ENCODE measurements at regions not wholly inside any gene's neighbourhood (a gene's known extent, or its start where the extent isn't known, plus 50 kb on each side); places are given as distances from the start of the nearest gene placed in this dataset. TPM values are rescaled to one million over a fixed set of nuclear protein-coding genes. Genes with fewer than 3 reads are reported as not detected.
"Not testable (repeated sequence)": the region's sequence is repeated elsewhere in the genome, so short reads cannot be mapped to it uniquely, and the experiment has no call there.

DNA sequence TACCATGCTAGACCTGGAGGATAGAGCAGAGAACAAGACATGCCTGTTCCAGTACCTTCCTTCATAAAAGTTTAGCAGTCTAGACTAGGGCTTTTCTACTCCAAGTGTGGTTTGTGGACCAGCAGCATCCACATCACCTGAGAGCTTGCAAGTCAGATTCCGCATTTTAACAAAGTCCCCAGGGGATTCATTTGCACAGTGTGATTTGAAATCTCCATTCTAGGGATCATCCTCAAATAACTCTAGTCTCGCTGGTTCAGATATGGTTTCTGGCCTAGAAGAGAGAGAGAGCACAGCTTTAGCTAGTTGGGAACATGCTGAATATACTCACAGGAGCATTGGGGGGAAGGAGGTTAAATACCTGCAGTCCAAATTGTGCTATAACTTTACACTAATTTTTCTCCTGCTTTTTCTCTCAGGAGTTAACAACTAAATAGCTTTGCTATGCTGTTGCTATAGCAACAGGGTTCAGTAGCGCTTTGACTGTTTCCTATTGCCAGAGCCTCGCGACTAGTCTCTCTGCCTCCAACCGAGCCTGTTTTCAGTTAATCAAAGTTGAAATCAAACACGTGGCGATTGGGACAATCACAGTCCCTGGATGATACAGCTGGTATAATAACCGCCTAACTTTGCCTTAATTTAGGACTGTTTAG is 64.0 kb upstream of the RASGRF1 start:
- Mint-ChIP-seq H3K36me3 (ENCODE audit: insufficient read depth) (no peaks in the 10 kb centered on the region), H3K4me3 (ENCODE audit: low read depth) (no peak overlapping the region), H3K27ac (no peak overlapping the region), H3K4me1 (ENCODE audit: low read depth) (no peaks in the 10 kb centered on the region), H3K27me3 (peaks cover 6% of the 10 kb centered on the region), H3K9me3 (ENCODE audit: low read depth) (peaks cover 6% of the 10 kb centered on the region)
- TF ChIP-seq, protein P1, sequence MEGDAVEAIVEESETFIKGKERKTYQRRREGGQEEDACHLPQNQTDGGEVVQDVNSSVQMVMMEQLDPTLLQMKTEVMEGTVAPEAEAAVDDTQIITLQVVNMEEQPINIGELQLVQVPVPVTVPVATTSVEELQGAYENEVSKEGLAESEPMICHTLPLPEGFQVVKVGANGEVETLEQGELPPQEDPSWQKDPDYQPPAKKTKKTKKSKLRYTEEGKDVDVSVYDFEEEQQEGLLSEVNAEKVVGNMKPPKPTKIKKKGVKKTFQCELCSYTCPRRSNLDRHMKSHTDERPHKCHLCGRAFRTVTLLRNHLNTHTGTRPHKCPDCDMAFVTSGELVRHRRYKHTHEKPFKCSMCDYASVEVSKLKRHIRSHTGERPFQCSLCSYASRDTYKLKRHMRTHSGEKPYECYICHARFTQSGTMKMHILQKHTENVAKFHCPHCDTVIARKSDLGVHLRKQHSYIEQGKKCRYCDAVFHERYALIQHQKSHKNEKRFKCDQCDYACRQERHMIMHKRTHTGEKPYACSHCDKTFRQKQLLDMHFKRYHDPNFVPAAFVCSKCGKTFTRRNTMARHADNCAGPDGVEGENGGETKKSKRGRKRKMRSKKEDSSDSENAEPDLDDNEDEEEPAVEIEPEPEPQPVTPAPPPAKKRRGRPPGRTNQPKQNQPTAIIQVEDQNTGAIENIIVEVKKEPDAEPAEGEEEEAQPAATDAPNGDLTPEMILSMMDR (IDR thresholded peaks at IDR 0.05; ENCODE audit: unreplicated experiment): no peak
- DNase-seq (ENCODE audit: low spot score, unreplicated experiment): no peak

DNA sequence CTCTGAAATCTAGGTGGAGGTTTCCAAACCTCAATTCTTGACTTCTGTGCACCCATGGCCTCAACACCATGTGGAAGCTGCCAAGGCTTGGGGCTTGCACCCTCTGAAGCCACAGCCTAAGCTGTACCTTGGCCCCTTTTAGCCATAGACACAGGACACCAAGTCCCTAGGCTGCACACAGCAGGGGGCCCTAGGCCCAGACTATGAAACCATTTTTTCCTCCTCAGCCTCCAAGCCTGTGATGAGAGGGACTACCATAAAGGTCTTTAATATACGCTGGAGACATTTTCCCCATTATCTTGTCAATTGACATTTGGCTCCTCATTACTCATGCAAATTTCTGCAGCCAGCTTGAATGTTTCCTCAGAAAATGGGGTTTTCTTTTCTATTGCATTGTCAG is 53.7 kb upstream of the RASGRF1 start:
- not testable (repeated sequence) for H3K36me3 Mint-ChIP-seq (ENCODE audit: insufficient read depth); H3K27ac Mint-ChIP-seq; H3K4me3 Mint-ChIP-seq (ENCODE audit: low read depth); H3K4me1 Mint-ChIP-seq (ENCODE audit: low read depth); DNase-seq (ENCODE audit: low spot score, unreplicated experiment); H3K27me3 Mint-ChIP-seq
- H3K9me3 Mint-ChIP-seq (ENCODE audit: low read depth): peaks cover 37% of the 10 kb centered on the region

DNA sequence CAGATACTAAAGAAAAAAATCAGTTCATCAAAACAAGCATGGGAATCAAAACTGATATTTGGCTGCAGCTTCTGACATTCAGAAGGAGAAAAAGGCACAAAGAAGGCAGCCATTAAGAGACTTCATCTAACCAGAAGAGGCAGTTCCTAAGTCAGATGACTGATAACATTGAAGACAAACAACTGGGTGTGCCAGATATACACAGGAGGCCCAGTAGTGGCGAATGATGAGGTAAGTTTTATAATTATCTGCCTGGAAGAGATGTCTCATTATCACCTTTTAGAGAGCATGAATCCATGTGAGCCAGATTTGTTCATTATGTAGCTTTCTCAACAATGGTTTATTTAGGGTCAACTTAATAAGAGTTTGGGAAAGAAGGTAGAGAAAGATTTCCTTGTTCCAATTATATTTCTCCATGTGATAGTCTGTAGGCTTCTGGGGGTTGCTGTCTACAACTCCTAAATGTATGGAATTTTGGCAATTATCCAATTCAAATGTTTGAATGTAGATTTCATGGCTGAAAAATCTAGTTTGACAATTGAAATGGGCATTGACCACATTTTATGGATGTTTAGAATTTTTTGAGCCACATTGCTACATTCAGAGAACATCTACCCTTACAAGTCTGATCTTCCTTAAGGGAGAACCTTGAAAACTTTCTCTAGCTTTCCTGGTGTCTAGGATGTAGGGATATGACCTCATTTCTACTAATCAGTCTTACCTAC is 50.4 kb upstream of the RASGRF1 start:
- Mint-ChIP-seq H3K27ac (no peak overlapping the region), H3K36me3 (ENCODE audit: insufficient read depth) (no peaks in the 10 kb centered on the region), H3K4me3 (ENCODE audit: low read depth) (no peak overlapping the region), H3K27me3 (peaks cover 8% of the 10 kb centered on the region), H3K9me3 (ENCODE audit: low read depth) (peaks cover 19% of the 10 kb centered on the region), H3K4me1 (ENCODE audit: low read depth) (no peaks in the 10 kb centered on the region)
- TF ChIP-seq, protein P1 (IDR thresholded peaks at IDR 0.05; ENCODE audit: unreplicated experiment): no peak
- no peak for DNase-seq (ENCODE audit: low spot score, unreplicated experiment)

Small RNA genes lying in the stretch of these regions (microRNA-seq; reads per million reads assigned to microRNA genes)
- not detected for gene MIR184 (ENCODE audit: borderline number of aligned reads, unreplicated experiment)

Measured in progenitor cell of endocrine pancreas (in vitro differentiated cells).